Fibroblast of gingiva (primary cell): ENCODE measurements at regions not wholly inside any gene's neighbourhood (a gene's known extent, or its start where the extent isn't known, plus 50 kb on each side); places are given as distances from the start of the nearest gene placed in this dataset.

Source experiments
- DNase-seq: peaks from one replicate; pipeline ENCODE4 v3.0.0-alpha.2; 2011; ENCODE audit warnings: low read depth

GRCh38 chr11:106581399-106581798, 436.9 kb downstream of the GUCY1A2 start:
- DNase-seq = no peak

- peak; percentile 27 for DNase-seq
These were observed 433.2 kb downstream of the GUCY1A2 start for GRCh38 chr11:106585061-106585460.

- no peak for DNase-seq
These were observed 423.4 kb downstream of the GUCY1A2 start for GRCh38 chr11:106594751-106595351.

- DNase-seq = no peak
These were observed 416.5 kb downstream of the GUCY1A2 start for GRCh38 chr11:106601684-106602297.

- peak; percentile 19 for DNase-seq
These were observed 409.6 kb downstream of the GUCY1A2 start for GRCh38 chr11:106608677-106609076.

- no peak for DNase-seq
These were observed 404.0 kb downstream of the GUCY1A2 start for GRCh38 chr11:106614262-106614661.

- no peak for DNase-seq
These were observed 398.8 kb downstream of the GUCY1A2 start for GRCh38 chr11:106619320-106619990.

GRCh38 chr11:106621484-106621883, 396.8 kb downstream of the GUCY1A2 start:
- no peak for DNase-seq
